Testis (tissue), 2 donors: ENCODE measurements at regions not wholly inside any gene's neighbourhood (a gene's known extent, or its start where the extent isn't known, plus 50 kb on each side); places are given as distances from the start of the nearest gene placed in this dataset.

Experiments
- DNase-seq: peaks from one replicate; pipeline ENCODE4 v3.0.0-alpha.2; 2019
- H3K27ac ChIP-seq, 2 donors: fragments of 200-600 bp; sonication (generic); one replicate each; pipeline ENCODE4 v1.5.1; 2019
- H3K27me3 ChIP-seq: fragments of 200-600 bp; sonication (generic); one replicate; pipeline ENCODE4 v1.5.1; 2019
- H3K36me3 ChIP-seq: fragments of 200-600 bp; sonication (generic); one replicate; pipeline ENCODE4 v1.5.1; 2017; ENCODE audit warnings: low read depth; ENCODE audit errors: missing control alignments
- H3K4me1 ChIP-seq: fragments of 200-600 bp; sonication (generic); one replicate; pipeline ENCODE4 v1.5.1; 2019
- H3K4me3 ChIP-seq, 2 donors: fragments of 200-600 bp; sonication (generic); one replicate each; pipeline ENCODE4 v1.5.1; 2017 to 2019
- H3K9me3 ChIP-seq: fragments of 200-600 bp; sonication (generic); one replicate; pipeline ENCODE4 v1.5.1; 2017
- CTCF ChIP-seq, 3 experiments: fragments of 450-650 bp in 2 of 3; fragments of 200-600 bp in 1 of 3; sonication (generic) in 1 of 3; IDR thresholded peaks; one replicate each; pipeline ENCODE4 v1.5.1; 2016 to 2019; ENCODE audit warnings: antibody characterized with exemption in 3 of 3, mild to moderate bottlenecking in 2 of 3, moderate library complexity in 1 of 3
- POLR2A ChIP-seq: fragments of 450-650 bp; IDR thresholded peaks from one replicate; pipeline ENCODE4 v1.6.1; 2017; ENCODE audit warnings: antibody characterized with exemption, mild to moderate bottlenecking, moderate library complexity
- WGBS, 2 donors: methylation state at CpG; one replicate each; pipeline ENCODE4 v1.1.5; 2018; 5-methylcytosine and 5-hydroxymethylcytosine counted together
- intact Hi-C: fragments of 100-400 bp; cut with DNase I; formaldehyde crosslinking; loops from one replicate; pipeline ENCODE4 v1.15.1; 2023; ENCODE audit warnings: low total_unique reads

- intact Hi-C loops, result no loop called here
- no peaks in the 10 kb centered on the region for H3K9me3 ChIP-seq
- no peaks in the 10 kb centered on the region for H3K4me1 ChIP-seq
- no peaks in the 10 kb centered on the region for H3K36me3 ChIP-seq
- no peak for TF ChIP-seq POLR2A
- no peak for TF ChIP-seq CTCF (IDR thresholded peaks at IDR 0.05)
- 88 to 91% methylated on average over 5 of the region's 5 CpGs for WGBS, 2 donors
- H3K27ac ChIP-seq, result no peak overlapping the region
- no peak overlapping the region for H3K4me3 ChIP-seq
- DNase-seq, result no peak
- H3K27me3 ChIP-seq, result no peaks in the 10 kb centered on the region
Measured at GRCh38 chr9:108668191-108668937, 187.4 kb downstream of the ACTL7B start.

- TF ChIP-seq CTCF (IDR thresholded peaks at IDR 0.05) (no peak), POLR2A (no peak)
- Histone ChIP-seq H3K27me3 (no peaks in the 10 kb centered on the region), H3K4me3 (no peak overlapping the region), H3K27ac (no peak overlapping the region), H3K36me3 (no peaks in the 10 kb centered on the region), H3K4me1 (no peaks in the 10 kb centered on the region), H3K9me3 (no peaks in the 10 kb centered on the region)
- intact Hi-C loops, result no loop called here
- DNase-seq, result no peak
- WGBS, 2 donors, result 82 to 93% methylated on average over 3 of the region's 3 CpGs
Measured at GRCh38 chr9:108666240-108666784, 189.5 kb downstream of the ACTL7B start.

GRCh38 chr9:108665521-108666239 is 190.1 kb downstream of the ACTL7B start:
- intact Hi-C loops, result no loop called here
- DNase-seq, result no peak
- H3K4me3 ChIP-seq, result no peak overlapping the region
- TF ChIP-seq CTCF (IDR thresholded peaks at IDR 0.05) (no peak), POLR2A (no peak)
- WGBS, 2 donors, result 85 to 100% methylated on average over 1 to 4 of the region's 4 CpGs
- no peaks in the 10 kb centered on the region for H3K9me3 ChIP-seq
- H3K4me1 ChIP-seq, result no peaks in the 10 kb centered on the region
- H3K27ac ChIP-seq, result no peak overlapping the region
- no peaks in the 10 kb centered on the region for H3K36me3 ChIP-seq
- H3K27me3 ChIP-seq, result no peaks in the 10 kb centered on the region

- Histone ChIP-seq H3K9me3 (no peaks in the 10 kb centered on the region), H3K4me3 (no peak overlapping the region), H3K36me3 (no peaks in the 10 kb centered on the region), H3K4me1 (no peaks in the 10 kb centered on the region), H3K27me3 (no peaks in the 10 kb centered on the region), H3K27ac (no peak overlapping the region)
- 78 to 83% methylated on average over 5 of the region's 5 CpGs for WGBS, 2 donors
- TF ChIP-seq POLR2A (no peak), CTCF (IDR thresholded peaks at IDR 0.05) (no peak)
- intact Hi-C loops, result no loop called here
- no peak for DNase-seq
Measured at GRCh38 chr9:108664309-108665255, 191.2 kb downstream of the ACTL7B start.
